Esophagus muscularis mucosa (tissue), 4 donors: ENCODE measurements at regions not wholly inside any gene's neighbourhood (a gene's known extent, or its start where the extent isn't known, plus 50 kb on each side); places are given as distances from the start of the nearest gene placed in this dataset.

Experiments used
- DNase-seq: peaks from one replicate; pipeline ENCODE4 v3.0.0-alpha.2; 2017; ENCODE audit errors: extremely low spot score
- H3K27ac ChIP-seq, 4 donors: fragments of 200-600 bp; sonication (generic); replicated peaks in 1 of 4; 1 replicate in 3 of 4; 2 replicates in 1 of 4; pipeline ENCODE4 v1.5.1; 2016 to 2019; ENCODE audit warnings: mild to moderate bottlenecking in 1 of 4
- H3K27me3 ChIP-seq, 4 donors: fragments of 200-600 bp; sonication (generic); one replicate each; pipeline versions ENCODE4 v1.5.1 to v1.6.0; 2016 to 2019
- H3K36me3 ChIP-seq, 4 donors: fragments of 200-600 bp; sonication (generic); one replicate each; pipeline ENCODE4 v1.5.1; 2016 to 2019
- H3K4me1 ChIP-seq, 4 donors: fragments of 200-600 bp; sonication (generic); one replicate each; pipeline ENCODE4 v1.5.1; 2016 to 2019
- H3K4me3 ChIP-seq, 4 donors: fragments of 200-600 bp; sonication (generic); 1 replicate in 2 of 4; 2 replicates in 2 of 4; pipeline ENCODE4 v1.5.1; 2016 to 2019; ENCODE audit warnings: mild to moderate bottlenecking in 4 of 4, moderate library complexity in 1 of 4
- H3K9me3 ChIP-seq, 4 donors: fragments of 200-600 bp; sonication (generic); 1 replicate in 3 of 4; 2 replicates in 1 of 4; pipeline ENCODE4 v1.5.1; 2016 to 2019
- CTCF ChIP-seq, 3 experiments: fragments of 200-600 bp in 2 of 3; fragments of 450-650 bp in 1 of 3; sonication (generic) in 2 of 3; IDR thresholded peaks; one replicate each; pipeline ENCODE4 v1.5.1; 2017 to 2019; ENCODE audit warnings: antibody characterized with exemption in 3 of 3, mild to moderate bottlenecking in 2 of 3, moderate library complexity in 1 of 3
- EP300 ChIP-seq: sonication (generic); formaldehyde crosslinking; IDR thresholded peaks from one replicate; pipeline ENCODE4 v1.6.1; 2017; ENCODE audit warnings: antibody characterized with exemption
- POLR2A ChIP-seq: fragments of 450-650 bp; IDR thresholded peaks from one replicate; pipeline ENCODE4 v1.6.1; 2017; ENCODE audit warnings: antibody characterized with exemption, moderate library complexity, mild to moderate bottlenecking, low read depth
- POLR2AphosphoS5 ChIP-seq, 2 donors: sonication (generic); formaldehyde crosslinking; IDR thresholded peaks; one replicate each; pipeline ENCODE4 v1.6.1; 2017; ENCODE audit warnings: antibody characterized with exemption in 2 of 2
- WGBS: methylation state at CpG from one replicate; pipeline ENCODE4 v1.1.5; 2018; 5-methylcytosine and 5-hydroxymethylcytosine counted together
- intact Hi-C: fragments of 100-400 bp; cut with DNase I; formaldehyde crosslinking; loops from one replicate; pipeline ENCODE4 v1.15.1; 2023

DNA sequence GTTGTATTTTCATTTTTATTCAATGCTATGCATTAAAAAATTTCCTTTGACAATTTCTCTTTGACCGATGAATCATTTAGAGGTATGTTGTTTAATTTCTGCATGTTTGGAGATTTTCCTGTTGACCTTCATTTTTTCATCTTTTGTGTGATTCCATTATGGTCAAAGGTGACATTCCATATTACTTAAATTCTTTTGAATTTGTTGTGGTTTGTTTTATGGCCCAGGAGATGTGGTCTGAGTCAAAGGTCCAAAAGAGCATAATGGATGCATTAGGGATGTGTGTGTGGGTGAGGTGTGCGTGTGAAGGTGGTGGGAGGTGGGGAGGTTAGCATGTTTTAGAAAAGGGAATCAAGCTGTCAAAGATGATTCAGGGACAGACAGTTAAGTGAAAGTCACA lies 76.0 kb upstream of the GIMD1 start:
- no peaks in the 10 kb centered on the region for H3K36me3 ChIP-seq
- no peak overlapping the region for H3K4me3 ChIP-seq
- no peak overlapping the region for H3K27ac ChIP-seq
- H3K9me3 ChIP-seq = no peaks in the 10 kb centered on the region
- WGBS = 86% methylated on average over 2 of the region's 2 CpGs
- no peaks in the 10 kb centered on the region for H3K4me1 ChIP-seq
- TF ChIP-seq CTCF (IDR thresholded peaks at IDR 0.05) = no peak
- TF ChIP-seq POLR2AphosphoS5 (IDR thresholded peaks at IDR 0.05) = no peak
- TF ChIP-seq POLR2A = no peak
- no peak for TF ChIP-seq EP300
- no peak for DNase-seq
- no peaks in the 10 kb centered on the region for H3K27me3 ChIP-seq
- intact Hi-C loops = no loop called here

DNA sequence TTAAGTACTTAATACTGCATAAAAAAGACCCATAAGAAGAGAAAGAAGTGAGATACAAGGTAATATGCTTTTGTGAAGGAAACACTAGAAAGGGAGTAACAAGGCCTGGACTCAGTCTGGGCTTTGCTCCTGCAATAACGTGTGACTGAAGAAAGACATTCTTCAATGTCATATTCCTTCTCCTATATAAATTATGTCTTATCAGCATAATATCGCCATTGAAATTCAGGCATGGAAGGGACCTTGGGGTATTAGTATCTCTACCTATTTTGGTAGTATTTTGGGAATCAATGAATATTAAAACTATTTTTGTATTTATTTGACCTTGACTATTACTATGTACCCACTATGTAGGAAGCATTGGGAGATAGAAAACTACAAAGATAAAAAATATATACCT lies 62.2 kb upstream of the GIMD1 start:
- TF ChIP-seq EP300 = no peak
- WGBS = 90% methylated on average over 2 of the region's 2 CpGs

DNA sequence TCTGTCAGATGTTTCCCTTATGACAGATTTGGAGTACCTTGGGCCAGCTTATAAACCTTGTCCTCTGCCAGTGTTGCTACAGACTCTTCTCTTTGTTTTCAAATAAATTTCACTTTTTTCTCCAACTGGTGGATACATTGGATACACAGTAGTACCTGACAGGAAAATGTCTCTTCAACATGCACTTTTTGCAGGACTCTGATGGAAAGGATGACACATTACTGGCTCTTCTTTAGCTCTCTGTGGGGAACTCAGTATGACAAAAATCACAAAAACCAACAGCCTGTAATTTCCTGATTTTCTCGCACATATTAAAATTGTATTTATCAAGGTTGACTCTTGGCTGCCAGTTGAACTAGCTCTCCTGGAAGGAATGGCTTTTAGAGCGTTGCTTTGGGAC lies 61.3 kb upstream of the GIMD1 start:
- Histone ChIP-seq H3K27me3 (no peaks in the 10 kb centered on the region), H3K27ac (no peak overlapping the region), H3K4me3 (no peak overlapping the region), H3K9me3 (no peaks in the 10 kb centered on the region), H3K36me3 (no peaks in the 10 kb centered on the region), H3K4me1 (no peaks in the 10 kb centered on the region)
- TF ChIP-seq CTCF (IDR thresholded peaks at IDR 0.05) (no peak), POLR2AphosphoS5 (IDR thresholded peaks at IDR 0.05) (no peak), POLR2A (no peak), EP300 (no peak)
- 76% methylated on average over 2 of the region's 2 CpGs for WGBS
- intact Hi-C loops = no loop called here
- DNase-seq = no peak

More for the DNA sequence above, 62.2 kb upstream of the GIMD1 start:
- Histone ChIP-seq H3K27me3 (no peaks in the 10 kb centered on the region), H3K27ac (no peak overlapping the region), H3K4me3 (no peak overlapping the region), H3K9me3 (no peaks in the 10 kb centered on the region), H3K36me3 (no peaks in the 10 kb centered on the region), H3K4me1 (no peaks in the 10 kb centered on the region)
- no peak for DNase-seq
- intact Hi-C loops = no loop called here

GRCh38 chr4:106426069-106426468 lies 57.5 kb upstream of the GIMD1 start:
- DNase-seq = no peak
- H3K4me3 ChIP-seq = no peak overlapping the region
- no peak for TF ChIP-seq POLR2A
- no peak for TF ChIP-seq POLR2AphosphoS5 (IDR thresholded peaks at IDR 0.05)
- TF ChIP-seq EP300 = no peak
- TF ChIP-seq CTCF (IDR thresholded peaks at IDR 0.05) = no peak
- intact Hi-C loops = no loop called here
- 78% methylated on average over 2 of the region's 2 CpGs for WGBS
- no peaks in the 10 kb centered on the region for H3K36me3 ChIP-seq
- no peaks in the 10 kb centered on the region for H3K27me3 ChIP-seq
- H3K9me3 ChIP-seq = no peaks in the 10 kb centered on the region
- no peak overlapping the region for H3K27ac ChIP-seq
- peaks cover 0 to 4% (median 0%) of the 10 kb centered on the region in 4 donors for H3K4me1 ChIP-seq

DNA sequence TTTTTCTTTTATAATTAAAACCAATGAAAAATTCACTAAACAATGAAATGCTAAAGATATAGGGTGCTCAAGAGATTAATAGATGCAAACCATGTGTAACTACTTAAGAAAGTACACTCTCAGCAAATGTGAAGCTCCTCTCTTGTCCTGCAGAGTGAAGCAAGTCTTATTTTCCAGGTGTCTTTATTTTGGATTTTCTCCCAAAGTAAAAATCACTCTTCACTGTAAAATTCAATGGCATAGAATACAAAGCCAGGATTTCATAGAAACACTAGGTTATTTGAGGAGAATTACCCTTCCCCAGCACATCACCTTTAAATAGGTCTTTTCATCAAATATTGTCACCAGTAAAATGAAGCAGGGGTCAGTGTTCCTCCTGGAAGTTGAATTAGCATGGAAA lies 57.0 kb upstream of the GIMD1 start:
- Histone ChIP-seq H3K27ac (no peak overlapping the region), H3K4me3 (no peak overlapping the region), H3K4me1 (peaks cover 0 to 4% (median 0%) of the 10 kb centered on the region in 4 donors), H3K9me3 (no peaks in the 10 kb centered on the region), H3K27me3 (no peaks in the 10 kb centered on the region), H3K36me3 (no peaks in the 10 kb centered on the region)
- intact Hi-C loops = no loop called here
- no peak for TF ChIP-seq POLR2A
- no peak for TF ChIP-seq POLR2AphosphoS5 (IDR thresholded peaks at IDR 0.05)
- no peak for TF ChIP-seq CTCF (IDR thresholded peaks at IDR 0.05)
- TF ChIP-seq EP300 = no peak
- no peak for DNase-seq
